CD4-positive, alpha-beta T cell treated with Interferon alpha-2 for 1 hour (primary cell): ENCODE measurements at regions not wholly inside any gene's neighbourhood (a gene's known extent, or its start where the extent isn't known, plus 50 kb on each side); places are given as distances from the start of the nearest gene placed in this dataset.
A peak's percentile ranks its signal among the peaks of the same experiment; 100 is the strongest.

Experiments
- DNase-seq, 2 donors: peaks; one replicate each; pipeline ENCODE4 v3.0.0-alpha.2; 2020 to 2022

GRCh38 chr6:21893793-21894192, 300.2 kb downstream of the SOX4 start:
- no peak for DNase-seq

GRCh38 chr6:21895555-21895954, 302.0 kb downstream of the SOX4 start:
- DNase-seq, result no peak

GRCh38 chr6:21898107-21898796, 304.7 kb downstream of the SOX4 start:
- no peak for DNase-seq

DNA sequence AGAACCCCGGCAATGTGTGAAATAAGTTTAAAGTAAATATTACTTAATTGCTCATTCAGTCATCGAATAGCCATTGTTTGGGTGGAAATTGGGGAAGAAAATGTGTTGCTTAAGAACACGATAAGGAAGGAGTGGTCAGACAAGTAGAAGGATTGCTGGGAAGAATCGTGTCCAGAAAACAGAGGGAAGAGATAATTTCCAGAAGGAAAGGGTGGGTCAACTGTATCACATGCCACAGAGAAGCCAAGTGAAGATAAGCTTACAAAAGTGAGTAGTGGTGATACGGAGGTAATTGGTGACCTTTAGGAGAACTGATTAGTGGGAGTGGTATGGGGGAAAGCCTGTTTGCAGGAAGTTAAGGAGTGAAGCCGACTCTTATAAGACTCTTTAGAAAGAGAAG, 306.2 kb downstream of the SOX4 start:
- no peak for DNase-seq

DNA sequence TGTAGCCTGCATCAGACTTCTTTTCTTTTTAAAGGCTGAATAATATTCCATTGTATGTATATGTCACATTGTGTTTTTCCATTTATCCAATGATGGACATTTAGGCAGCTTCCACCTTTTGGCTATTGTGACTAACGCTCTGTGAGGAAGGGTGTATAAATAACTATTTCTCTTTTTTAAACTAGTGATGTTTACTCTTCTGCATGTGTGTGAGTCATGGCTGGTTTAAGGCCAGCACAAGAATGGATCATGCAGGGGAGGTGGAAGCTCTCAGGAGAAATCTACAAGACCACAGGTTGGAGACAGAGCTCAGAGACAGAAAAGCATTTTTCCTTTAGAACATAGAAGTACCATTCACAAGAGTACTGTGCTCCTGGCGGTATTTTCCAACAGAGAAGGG, 307.2 kb downstream of the SOX4 start:
- no peak for DNase-seq

DNA sequence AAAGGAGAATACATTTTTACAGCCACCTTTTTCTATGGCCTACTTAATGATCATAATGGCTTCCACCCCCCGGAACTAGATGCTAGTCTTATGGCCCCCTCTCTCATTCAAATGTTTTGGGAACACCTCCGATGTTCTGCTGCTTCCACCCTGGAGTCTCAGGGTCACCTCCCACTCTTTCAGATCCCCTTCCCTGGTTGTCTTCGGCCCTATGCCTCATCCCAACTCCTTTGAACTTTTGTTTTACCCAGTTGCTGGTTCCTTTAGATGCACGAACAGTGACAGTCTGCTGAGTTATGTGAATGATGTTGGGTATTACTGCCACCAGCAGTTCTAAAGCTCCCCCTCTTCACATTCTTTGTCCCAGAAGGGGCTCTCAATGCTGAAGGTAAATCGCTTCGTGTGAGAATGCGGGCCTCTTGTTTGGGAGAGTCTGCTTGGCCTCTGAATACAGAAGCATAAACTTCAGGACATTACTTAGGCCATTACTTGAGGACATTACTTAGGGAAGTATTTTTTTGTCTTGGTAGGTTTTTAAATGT, 309.1 kb downstream of the SOX4 start:
- no peak for DNase-seq

GRCh38 chr6:21905531-21905930, 312.0 kb downstream of the SOX4 start:
- DNase-seq, result no peak

GRCh38 chr6:21906826-21907225, 313.3 kb downstream of the SOX4 start:
- DNase-seq, result no peak

- no peak for DNase-seq
Measured at GRCh38 chr6:21907291-21907690, 313.7 kb downstream of the SOX4 start.

DNA sequence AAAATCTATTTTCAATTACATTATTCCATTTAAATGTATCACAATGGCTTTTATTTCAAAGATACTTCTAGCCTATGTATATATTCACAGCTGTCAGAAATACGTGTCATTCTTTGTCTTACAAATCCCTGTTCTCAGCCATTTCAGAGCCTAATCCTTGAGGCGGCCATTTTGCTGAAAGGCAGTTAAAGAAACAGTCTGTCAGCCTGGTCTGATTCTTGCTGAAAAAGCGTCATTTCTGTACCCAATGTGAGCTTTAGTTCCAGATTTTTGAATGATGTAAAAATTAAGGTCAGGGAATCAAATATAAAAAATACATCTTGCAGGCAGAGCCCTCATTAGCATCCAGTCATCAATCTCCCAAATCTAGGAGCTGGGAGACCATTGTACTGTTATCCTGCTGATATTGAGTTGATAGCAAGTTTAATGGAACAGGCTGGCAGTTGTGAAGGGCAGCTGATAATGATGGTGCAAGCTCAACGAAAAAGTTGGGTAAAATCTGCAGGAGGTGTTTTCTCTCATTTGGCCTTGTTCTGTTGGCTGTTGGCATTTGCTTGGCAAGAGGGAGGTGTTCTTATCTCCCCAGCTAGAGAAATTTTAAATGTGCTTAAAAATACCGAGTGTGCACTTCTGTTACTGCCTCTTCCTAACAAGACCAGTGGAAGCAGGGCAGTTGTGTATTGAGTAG, 314.8 kb downstream of the SOX4 start:
- DNase-seq, result no peak

DNA sequence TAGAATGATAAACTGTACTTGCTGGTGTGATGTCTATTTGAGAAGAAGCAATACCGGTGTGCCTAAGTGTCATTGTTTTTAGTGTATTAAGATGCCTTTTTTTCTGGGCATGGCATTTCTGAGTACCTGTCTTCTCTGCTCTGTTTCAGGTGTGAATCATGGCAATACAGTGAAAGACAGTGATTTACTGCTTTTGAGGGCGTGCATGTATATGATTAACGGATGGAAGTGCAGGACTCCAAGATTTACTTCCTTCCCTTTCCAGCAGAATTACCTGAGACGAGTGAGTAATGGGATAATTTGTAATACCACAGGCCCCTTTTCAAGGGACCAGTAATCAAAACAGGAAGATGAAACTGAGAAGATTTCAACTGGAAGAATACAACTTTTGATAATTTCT, 315.8 kb downstream of the SOX4 start:
- no peak for DNase-seq

DNA sequence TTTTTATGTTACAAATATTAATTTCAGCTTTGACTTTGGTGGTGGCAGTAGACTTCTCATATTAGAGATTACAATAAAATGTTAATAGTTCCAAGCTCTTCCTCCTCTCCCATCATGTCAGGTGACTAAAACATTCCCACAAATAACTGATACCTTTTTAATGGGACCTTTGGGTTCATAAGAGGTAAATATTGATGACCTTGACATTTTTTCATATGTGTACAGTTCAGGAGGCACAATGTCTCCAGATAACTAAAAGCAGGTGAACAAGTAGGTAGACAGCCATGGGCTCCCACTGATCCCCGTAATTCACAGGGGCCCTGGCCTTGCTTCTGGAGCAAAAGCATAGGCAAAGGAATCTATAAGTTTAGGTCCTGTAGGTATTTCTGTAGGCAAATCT, 317.7 kb downstream of the SOX4 start:
- no peak for DNase-seq

DNA sequence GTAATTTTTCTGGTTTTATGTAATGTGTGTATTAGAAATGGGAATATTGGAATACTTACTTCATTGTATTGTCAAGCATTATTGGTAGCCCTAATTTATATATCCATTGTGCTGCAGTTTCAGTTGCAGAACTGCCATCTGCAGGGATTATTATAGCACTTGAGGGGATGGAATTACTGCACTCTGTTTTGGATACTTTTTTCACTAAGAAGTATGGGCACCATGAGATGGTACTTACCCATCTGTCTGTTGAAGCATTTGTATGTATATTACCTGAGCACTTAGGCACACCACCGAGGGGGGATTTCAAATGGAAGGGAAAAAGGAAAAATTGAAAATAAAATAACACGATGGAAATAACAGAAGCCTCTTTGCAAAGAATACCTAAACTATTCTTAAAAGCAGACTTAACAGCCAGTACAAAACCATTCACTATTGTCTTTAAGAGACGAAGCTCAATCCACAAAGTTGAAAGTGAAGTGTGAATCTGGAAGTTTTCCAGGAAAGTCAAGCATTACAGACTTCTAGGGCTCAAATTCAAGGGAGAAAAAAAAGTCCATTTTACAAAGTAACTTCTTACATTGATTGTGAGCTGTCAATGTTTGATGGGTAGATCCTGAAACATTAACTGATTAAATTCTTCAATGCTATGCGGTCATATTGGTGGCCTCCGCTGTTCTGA, 318.7 kb downstream of the SOX4 start:
- DNase-seq, result no peak

GRCh38 chr6:21914121-21914973, 320.8 kb downstream of the SOX4 start:
- peak; percentile 14 to 38 for DNase-seq

GRCh38 chr6:21915707-21916260, 322.2 kb downstream of the SOX4 start:
- no peak for DNase-seq

DNA sequence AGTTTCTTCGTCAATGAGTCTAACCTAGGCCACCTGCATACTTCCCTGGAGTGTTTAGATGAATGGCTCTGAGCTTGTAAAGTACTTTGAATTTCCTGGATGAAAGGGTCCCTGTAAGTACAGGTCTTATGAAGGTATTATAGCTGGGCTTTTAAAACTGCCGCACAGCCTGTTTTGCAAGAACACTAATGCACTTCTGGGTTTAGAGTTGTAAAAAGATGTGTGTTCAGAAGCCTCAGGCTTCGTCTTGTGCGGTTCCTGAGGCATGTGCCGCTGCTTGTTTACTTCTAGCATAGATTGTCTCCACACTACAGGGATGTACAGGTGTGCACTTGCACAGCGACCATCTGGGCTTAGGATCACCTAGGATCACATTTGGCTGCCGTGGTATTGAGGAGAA, 324.5 kb downstream of the SOX4 start:
- DNase-seq, result no peak

- no peak for DNase-seq
Measured at GRCh38 chr6:21918666-21919065, 325.1 kb downstream of the SOX4 start.

DNA sequence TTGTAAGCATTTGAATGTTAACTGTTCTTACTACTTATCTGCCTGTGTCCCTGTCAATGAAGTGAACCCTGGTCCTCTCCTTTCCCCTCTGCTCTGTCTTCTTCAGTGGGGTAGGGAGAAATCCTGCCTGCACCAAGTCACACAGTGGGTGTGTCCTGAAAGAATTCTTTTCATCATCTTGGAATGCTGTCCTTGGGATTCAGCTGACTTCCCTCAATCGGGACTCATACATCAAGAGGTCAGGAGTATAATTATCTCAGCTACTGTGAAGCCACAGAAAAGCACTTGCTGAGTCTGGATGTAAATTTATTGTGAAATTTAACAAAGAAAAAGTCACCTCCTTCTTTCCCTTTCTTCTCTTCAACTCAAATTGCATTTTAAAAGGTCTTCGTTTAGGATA, 328.5 kb downstream of the SOX4 start:
- DNase-seq, result no peak

DNA sequence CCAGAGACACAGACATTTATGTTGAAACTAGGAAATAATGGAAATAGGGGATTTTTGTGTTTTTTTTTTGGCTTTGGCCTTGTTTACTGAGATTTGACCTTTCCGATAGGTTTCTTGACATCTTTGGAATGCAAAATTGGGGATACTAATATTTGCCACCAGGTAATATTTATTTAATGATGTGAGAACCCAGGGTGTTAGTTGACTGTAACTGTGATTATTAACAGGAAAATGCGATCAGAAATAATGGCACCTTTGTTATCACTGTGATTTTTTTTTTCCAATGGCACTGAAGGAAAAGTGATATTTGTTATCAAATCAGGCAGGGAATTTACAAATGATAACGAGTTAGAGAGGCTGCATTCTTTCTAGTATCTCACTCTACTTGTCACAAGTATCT, 330.5 kb downstream of the SOX4 start:
- DNase-seq, result no peak

- DNase-seq, result no peak
Measured at GRCh38 chr6:21928827-21929226, 335.3 kb downstream of the SOX4 start.

- no peak for DNase-seq
Measured at GRCh38 chr6:21931641-21932335, 338.2 kb downstream of the SOX4 start.

DNA sequence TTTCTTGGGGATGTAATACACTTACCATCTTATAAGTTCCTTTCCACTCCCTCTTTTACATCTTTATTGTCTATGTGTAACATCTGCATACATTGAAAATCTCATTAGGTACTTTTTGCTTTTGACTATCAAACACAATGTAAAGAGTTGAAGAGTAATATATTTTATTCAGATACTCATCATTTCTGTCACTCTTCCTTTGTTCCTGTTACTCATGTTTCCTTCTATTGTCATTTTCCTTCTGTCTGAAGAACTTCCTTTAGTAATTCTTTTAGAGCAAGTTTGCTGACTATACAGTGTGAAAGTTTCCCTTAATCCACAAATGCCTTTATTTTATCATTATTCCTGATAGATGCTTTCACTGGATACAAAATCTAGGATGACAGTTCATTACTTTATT, 339.8 kb downstream of the SOX4 start:
- DNase-seq, result no peak
